Sigmoid colon (tissue), 4 donors: ENCODE measurements at regions not wholly inside any gene's neighbourhood (a gene's known extent, or its start where the extent isn't known, plus 50 kb on each side); places are given as distances from the start of the nearest gene placed in this dataset.

Experiments used
- CTCF ChIP-seq, 4 experiments: fragments of 450-650 bp in 3 of 4; fragments of 200-600 bp in 1 of 4; IDR thresholded peaks; one replicate each; pipeline ENCODE4 v1.5.1; 2016 to 2019; ENCODE audit warnings: antibody characterized with exemption in 4 of 4, mild to moderate bottlenecking in 3 of 4, moderate library complexity in 2 of 4
- POLR2A ChIP-seq, 2 donors: fragments of 450-650 bp; IDR thresholded peaks; one replicate each; pipeline ENCODE4 v1.6.1; 2016; ENCODE audit warnings: antibody characterized with exemption in 2 of 2, mild to moderate bottlenecking in 2 of 2, moderate library complexity in 2 of 2
- POLR2AphosphoS5 ChIP-seq, 4 donors: sonication (generic); formaldehyde crosslinking; IDR thresholded peaks; one replicate each; pipeline ENCODE4 v1.6.1; 2017; ENCODE audit warnings: antibody characterized with exemption in 4 of 4

- TF ChIP-seq CTCF (IDR thresholded peaks at IDR 0.05) (no peak), POLR2AphosphoS5 (IDR thresholded peaks at IDR 0.05) (no peak), POLR2A (IDR thresholded peaks at IDR 0.05) (no peak)
These were observed 81.9 kb upstream of the PGR start for GRCh38 chr11:101211407-101211975.
